GM18505 (cell line): ENCODE measurements at regions not wholly inside any gene's neighbourhood (a gene's known extent, or its start where the extent isn't known, plus 50 kb on each side); places are given as distances from the start of the nearest gene placed in this dataset.
"Not testable (repeated sequence)": the region's sequence is repeated elsewhere in the genome, so short reads cannot be mapped to it uniquely, and the experiment has no call there.

Source experiments
- ATAC-seq: cut with Tn5 transposase; IDR thresholded peaks from one replicate; pipeline ENCODE4 v1.9.1; 2021; ENCODE audit not compliant: unreplicated experiment
- POLR2A ChIP-seq: IDR thresholded peaks from 4 replicates; pipeline ENCODE4 v1.6.1; 2011; ENCODE audit warnings: borderline replicate concordance; ENCODE audit not compliant: insufficient read depth, insufficient read length; ENCODE audit errors: extremely low read depth

GRCh38 chr7:37557571-37558209, 109.0 kb upstream of the ELMO1 start:
- no peak for TF ChIP-seq POLR2A
- no peak for ATAC-seq

GRCh38 chr7:37558320-37559096, 109.8 kb upstream of the ELMO1 start:
- TF ChIP-seq POLR2A = no peak
- ATAC-seq = no peak

DNA sequence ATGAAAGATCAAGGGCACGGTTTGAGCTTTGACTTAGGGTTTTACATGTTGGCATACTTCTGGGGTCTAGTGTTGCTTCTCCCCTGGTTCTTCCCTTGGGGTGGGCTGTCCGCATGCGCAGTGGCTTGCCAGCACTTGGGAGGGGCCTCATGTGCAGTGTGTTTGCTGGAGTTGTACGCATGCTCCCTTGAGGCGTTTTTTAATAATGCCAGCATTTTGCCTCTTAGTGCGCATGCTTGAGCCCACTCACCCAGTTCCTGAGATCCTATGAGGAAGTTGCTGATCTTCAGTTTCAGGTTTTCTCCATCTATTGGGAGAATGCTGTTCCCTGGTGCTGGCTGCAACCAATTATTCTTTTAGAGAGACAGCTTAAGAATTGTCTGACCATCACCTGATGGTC, 113.4 kb upstream of the GPR141 start:
- no peak for ATAC-seq
- TF ChIP-seq POLR2A = no peak

DNA sequence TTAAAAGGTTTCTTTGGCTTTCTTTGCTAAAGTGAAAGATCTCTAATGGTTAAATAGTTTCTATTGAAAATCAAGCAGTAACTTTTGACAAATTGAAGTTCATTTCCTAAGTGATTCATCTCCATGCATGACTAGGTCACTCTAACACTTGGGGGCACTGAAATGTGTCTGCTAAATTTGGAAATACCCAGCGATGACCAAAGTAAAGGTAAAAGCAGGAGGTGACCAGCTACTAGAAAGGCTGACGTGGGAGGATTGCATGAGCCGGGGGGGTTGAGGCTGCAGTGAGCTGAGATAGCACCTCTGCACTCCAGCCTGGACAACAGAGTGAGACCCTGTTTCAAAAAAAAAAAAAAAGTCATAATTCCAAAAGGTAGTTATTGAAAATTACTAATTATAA, 111.8 kb upstream of the GPR141 start:
- no peak for TF ChIP-seq POLR2A
- ATAC-seq = no peak

DNA sequence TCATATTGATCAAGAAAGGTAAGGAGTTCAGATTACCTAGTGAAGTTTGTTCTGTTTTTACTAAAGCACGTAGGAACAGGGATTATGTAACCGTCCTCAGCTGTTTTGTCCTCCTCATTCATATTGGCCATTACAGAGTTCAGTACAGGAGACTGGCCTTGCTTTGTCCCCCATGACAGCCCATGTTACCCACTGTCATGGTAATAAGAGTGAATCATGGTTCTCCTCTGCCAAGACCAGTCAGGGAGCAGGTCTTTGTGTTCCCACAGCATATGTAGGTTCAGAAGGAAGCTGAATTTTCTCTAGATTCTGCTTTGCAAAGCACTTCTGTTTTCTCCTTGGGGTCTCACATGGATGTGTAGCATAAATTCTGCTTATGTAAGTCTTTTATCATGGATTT, 106.2 kb upstream of the GPR141 start:
- no peak for ATAC-seq
- TF ChIP-seq POLR2A = no peak

DNA sequence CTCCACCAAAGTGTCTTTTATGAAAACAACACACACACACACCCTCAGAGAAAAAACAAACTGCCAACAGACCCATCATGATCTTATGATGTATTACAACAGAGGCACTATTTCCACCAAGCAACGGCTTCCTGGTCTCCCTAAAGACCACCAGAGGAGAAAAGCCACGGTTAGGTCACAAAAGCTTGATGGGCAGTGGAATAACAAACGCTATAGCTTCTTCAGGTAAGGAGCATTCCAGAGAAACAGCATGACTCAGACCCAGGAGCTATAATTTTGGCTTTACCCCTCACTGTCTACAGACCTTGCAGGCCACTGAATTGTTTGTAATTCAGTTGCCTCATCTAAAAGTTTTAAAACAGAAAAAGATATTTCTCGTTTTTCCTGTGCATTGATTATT, 105.7 kb upstream of the GPR141 start:
- ATAC-seq = no peak
- no peak for TF ChIP-seq POLR2A

DNA sequence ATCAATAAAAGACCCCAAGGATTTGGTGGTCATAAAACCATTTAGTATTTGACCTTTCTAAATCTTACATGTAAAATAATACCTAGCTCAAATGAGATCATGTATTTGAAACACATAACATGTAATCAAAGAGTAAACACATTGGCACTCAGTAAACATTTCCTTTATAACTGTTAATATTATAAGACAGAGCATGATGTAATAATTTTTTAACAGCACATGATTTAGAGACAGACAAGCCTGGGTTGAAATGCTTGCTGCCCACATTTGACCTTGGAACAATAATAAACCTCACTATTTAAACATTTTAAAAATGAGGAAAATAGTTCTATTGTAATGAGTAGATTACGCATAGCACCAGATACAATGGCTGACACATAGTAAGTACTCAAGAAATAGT, 105.2 kb upstream of the GPR141 start:
- ATAC-seq = no peak
- TF ChIP-seq POLR2A = no peak

GRCh38 chr7:37580376-37580775, 103.2 kb upstream of the GPR141 start:
- no peak for ATAC-seq
- no peak for TF ChIP-seq POLR2A

DNA sequence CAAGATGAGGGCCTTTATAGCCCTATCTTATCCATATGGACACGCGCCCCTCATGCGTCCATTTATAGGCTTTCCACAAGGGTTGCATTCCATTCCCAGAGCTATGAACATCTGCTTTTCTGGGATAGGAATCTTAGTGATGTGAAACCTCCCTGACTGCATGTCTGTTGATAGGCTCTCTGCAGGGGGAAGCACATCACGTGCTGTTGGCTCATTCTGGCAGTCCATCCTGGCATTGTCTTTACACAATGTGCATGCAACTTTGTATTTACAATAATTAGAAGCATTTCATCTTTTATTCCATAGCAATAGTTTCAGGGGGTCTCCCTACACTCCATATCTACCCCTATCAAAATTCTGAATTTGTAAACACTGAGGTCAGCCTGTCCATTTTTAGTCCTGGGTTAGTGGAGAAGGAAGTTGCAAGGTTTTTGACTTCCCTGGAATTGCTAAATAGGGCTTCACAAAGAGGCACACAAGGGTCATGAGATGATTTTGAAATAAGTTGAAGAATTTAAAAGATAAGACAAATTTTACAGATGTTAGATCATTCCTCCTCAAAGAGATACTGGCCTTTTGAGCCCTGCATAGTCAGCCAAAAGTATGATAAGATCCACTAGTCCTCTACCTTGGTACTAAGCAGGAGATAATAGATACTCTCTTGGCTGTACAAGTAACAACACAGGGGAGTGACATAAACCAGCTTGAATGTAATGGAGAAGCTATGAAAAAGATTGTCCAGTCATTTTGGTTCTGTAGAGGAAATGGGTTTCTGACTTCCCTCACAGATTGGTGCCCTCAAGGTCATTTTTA, 98.7 kb upstream of the GPR141 start:
- not testable (repeated sequence) for ATAC-seq

GRCh38 chr7:37590824-37591223, 92.7 kb upstream of the GPR141 start:
- no peak for TF ChIP-seq POLR2A
- no peak for ATAC-seq

DNA sequence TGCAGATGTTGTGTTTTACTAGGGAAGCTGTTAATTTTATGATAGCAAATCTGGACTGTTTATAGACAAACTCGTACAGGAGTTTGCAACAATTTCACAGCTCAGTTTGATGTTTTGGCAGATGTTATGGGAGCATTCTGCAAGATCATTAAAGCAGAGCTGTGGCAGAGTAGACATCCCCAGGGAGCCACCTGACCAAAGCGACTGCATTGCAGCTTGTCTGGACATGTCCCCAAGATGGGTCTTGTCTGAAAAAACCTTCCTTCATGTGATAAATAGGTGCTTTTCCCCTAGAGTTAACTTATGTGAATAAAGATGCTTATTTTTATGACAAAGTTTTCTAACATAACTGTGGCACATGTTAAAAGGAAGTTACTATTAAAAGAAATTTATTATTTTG, 91.2 kb upstream of the GPR141 start:
- ATAC-seq = no peak
- no peak for TF ChIP-seq POLR2A

- ATAC-seq = no peak
- TF ChIP-seq POLR2A = no peak
Observed at GRCh38 chr7:37594602-37595001, 89.0 kb upstream of the GPR141 start.

DNA sequence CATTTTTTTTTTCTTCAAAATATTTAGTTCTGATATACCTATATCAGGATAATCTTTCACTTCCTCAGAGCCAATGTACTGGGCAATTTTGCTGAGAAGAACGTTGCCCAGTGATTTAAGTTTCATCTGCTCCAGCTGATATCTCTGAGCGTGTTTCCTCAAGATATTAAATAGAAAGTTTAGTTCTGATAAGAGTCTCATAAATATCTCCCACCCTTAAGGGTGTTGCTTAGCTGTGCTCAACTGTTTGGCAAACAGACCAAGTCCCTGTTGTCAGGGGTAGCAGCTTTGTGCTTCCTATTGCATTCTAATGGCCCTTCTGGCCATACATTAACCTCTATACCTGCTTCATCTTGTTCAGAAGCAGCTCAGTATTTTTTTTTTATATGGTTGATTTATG, 84.7 kb upstream of the GPR141 start:
- no peak for ATAC-seq

GRCh38 chr7:37601321-37601720, 82.2 kb upstream of the GPR141 start:
- no peak for ATAC-seq

More for the DNA sequence above, 84.7 kb upstream of the GPR141 start:
- TF ChIP-seq POLR2A = no peak

More at GRCh38 chr7:37601321-37601720, 82.2 kb upstream of the GPR141 start:
- no peak for TF ChIP-seq POLR2A
